NB4 (cell line): ENCODE measurements at regions not wholly inside any gene's neighbourhood (a gene's known extent, or its start where the extent isn't known, plus 50 kb on each side); places are given as distances from the start of the nearest gene placed in this dataset.

ENCODE experiments used
- DNase-seq: peaks from one replicate; pipeline ENCODE4 v3.0.0; 2010; ENCODE audit warnings: low read depth
- H3K4me3 ChIP-seq: one replicate; pipeline ENCODE4 v1.5.1; 2011; ENCODE audit warnings: mild to moderate bottlenecking, low read depth, low read length, moderate library complexity
- CTCF ChIP-seq: IDR thresholded peaks from one replicate; pipeline ENCODE4 v1.5.1; 2012; ENCODE audit warnings: low read depth, low read length
- MAX ChIP-seq: IDR thresholded peaks from 2 replicates; pipeline ENCODE4 v1.6.1; 2011; ENCODE audit warnings: low read depth, low read length
- MYC ChIP-seq: IDR thresholded peaks from 2 replicates; pipeline ENCODE4 v1.6.1; 2011; ENCODE audit warnings: low read depth, low read length
- POLR2A ChIP-seq: IDR thresholded peaks from 2 replicates; pipeline ENCODE4 v1.6.1; 2011; ENCODE audit warnings: mild to moderate bottlenecking; ENCODE audit not compliant: insufficient read length; ENCODE audit errors: extremely low read depth

GRCh38 chr12:38155526-38156496 lies 160.8 kb upstream of the ALG10B start:
- H3K4me3 ChIP-seq: no peak overlapping the region
- TF ChIP-seq MYC: no peak
- TF ChIP-seq CTCF: no peak
- TF ChIP-seq POLR2A: no peak
- TF ChIP-seq MAX: no peak
- DNase-seq: no peak

- H3K4me3 ChIP-seq: no peak overlapping the region
- DNase-seq: no peak
- TF ChIP-seq CTCF (no peak), MAX (no peak), MYC (no peak), POLR2A (no peak)
Observed at GRCh38 chr12:38156497-38157245, 159.9 kb upstream of the ALG10B start.

- no peak overlapping the region for H3K4me3 ChIP-seq
- no peak for DNase-seq
- TF ChIP-seq MAX (no peak), MYC (no peak)
Observed at GRCh38 chr12:38157274-38157932, 159.2 kb upstream of the ALG10B start.

- no peak for TF ChIP-seq MYC
- TF ChIP-seq MAX: no peak
- TF ChIP-seq POLR2A: no peak
- no peak for TF ChIP-seq CTCF
- no peak for DNase-seq
- no peak overlapping the region for H3K4me3 ChIP-seq
Observed at GRCh38 chr12:38157933-38158401, 158.6 kb upstream of the ALG10B start.

- no peak for DNase-seq
- no peak for TF ChIP-seq CTCF
- TF ChIP-seq POLR2A: no peak
- TF ChIP-seq MYC: no peak
- no peak for TF ChIP-seq MAX
- H3K4me3 ChIP-seq: no peak overlapping the region
Observed at GRCh38 chr12:38158428-38159091, 158.0 kb upstream of the ALG10B start.
